ENCODE measurements at regions not wholly inside any gene's neighbourhood (a gene's known extent, or its start where the extent isn't known, plus 50 kb on each side); places are given as distances from the start of the nearest gene placed in this dataset.

DNA sequence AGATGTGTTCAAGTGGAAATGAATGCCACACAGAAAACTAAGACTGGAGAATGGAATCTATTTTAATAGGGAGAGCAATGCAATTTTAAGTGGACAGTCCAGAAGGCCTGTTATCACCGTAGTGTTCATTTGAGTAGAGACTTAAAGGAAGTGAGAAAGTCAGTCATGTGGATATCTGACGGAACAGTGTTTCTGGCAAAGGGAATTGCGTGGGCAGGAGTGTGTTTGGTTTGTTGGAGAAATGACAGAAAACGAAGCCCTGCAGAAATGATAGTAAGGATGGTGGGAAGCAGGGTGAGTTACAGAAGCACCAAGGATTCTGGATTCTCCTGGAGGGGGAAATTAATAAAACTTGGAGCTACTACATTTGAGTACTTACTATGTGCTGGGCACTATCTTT lies 776.6 kb downstream of the MED13L start:
- Histone ChIP-seq H3K4me1 (ENCODE audit: control insufficient read depth, extremely low read depth, insufficient read depth, low read length) (no peaks in the 10 kb centered on the region), H3K9me1 (replicated peaks; ENCODE audit: control insufficient read depth, extremely low read depth, insufficient read depth, low read length) (no peaks in the 10 kb centered on the region), H4K20me1 (replicated peaks; ENCODE audit: control insufficient read depth, extremely low read depth, insufficient read depth, low read length) (no peaks in the 10 kb centered on the region), H2AFZ (ENCODE audit: low read depth, low read length) (no peak overlapping the region), H3K36me3 (ENCODE audit: control insufficient read depth in 2 of 2, extremely low read depth in 1 of 2, insufficient read depth in 2 of 2, low read length in 2 of 2) (no peaks in the 10 kb centered on the region), H3K27me3 (ENCODE audit: control insufficient read depth in 2 of 2, insufficient read depth in 2 of 2, low read length in 2 of 2) (no peaks in the 10 kb centered on the region), H3K27ac (ENCODE audit: insufficient read depth, low read depth, low read length) (no peak overlapping the region), H3K9me3 (replicated peaks; ENCODE audit: control insufficient read depth, insufficient read depth, low read length) (peaks cover 3% of the 10 kb centered on the region), H3K9ac (replicated peaks; ENCODE audit: extremely low read depth, insufficient read depth, low read length) (no peak overlapping the region), H3K79me2 (ENCODE audit: control insufficient read depth, insufficient read depth, low read length) (no peaks in the 10 kb centered on the region), H3K4me3 (replicated peaks in 1 of 3; ENCODE audit: insufficient read depth in 1 of 3, low read depth in 1 of 3, low read length in 3 of 3) (no peak overlapping the region), H3K4me2 (ENCODE audit: insufficient read depth, low read length) (no peak overlapping the region)
- dilution Hi-C loops (cut with MboI; ENCODE audit: extremely low pct_ligation_motif_present, low sequenced_read_pairs) = no loop called here
- TF ChIP-seq MYC (IDR thresholded peaks at IDR 0.05; ENCODE audit: low read depth, low read length) = no peak
- TF ChIP-seq FOS (IDR thresholded peaks at IDR 0.05; ENCODE audit: borderline replicate concordance, insufficient read depth, low read length) = no peak
- TF ChIP-seq POLR2AphosphoS5 (IDR thresholded peaks at IDR 0.05; ENCODE audit: insufficient read depth, low read depth, low read length) = no peak
- no peak for TF ChIP-seq POLR2A (IDR thresholded peaks at IDR 0.05; ENCODE audit: low read depth, low read length)
- no peak for TF ChIP-seq JUN (IDR thresholded peaks at IDR 0.05; ENCODE audit: borderline replicate concordance, insufficient read depth, insufficient read length, low read depth)
- TF ChIP-seq, protein P1, sequence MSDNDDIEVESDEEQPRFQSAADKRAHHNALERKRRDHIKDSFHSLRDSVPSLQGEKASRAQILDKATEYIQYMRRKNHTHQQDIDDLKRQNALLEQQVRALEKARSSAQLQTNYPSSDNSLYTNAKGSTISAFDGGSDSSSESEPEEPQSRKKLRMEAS (IDR thresholded peaks at IDR 0.05; ENCODE audit: insufficient read depth, insufficient read length) = no peak
- no peak for TF ChIP-seq GATA2 (IDR thresholded peaks at IDR 0.05; ENCODE audit: insufficient read depth, insufficient read length, low read depth, low read length)
- TF ChIP-seq CTCF (IDR thresholded peaks at IDR 0.05; ENCODE audit: extremely low read depth in 1 of 2, insufficient read depth in 1 of 2, low read depth in 1 of 2, low read length in 2 of 2) = no peak
- no peak for TF ChIP-seq EZH2 (IDR thresholded peaks at IDR 0.05; ENCODE audit: borderline replicate concordance, low read depth, low read length, severe bottlenecking)
- intact Hi-C loops (cut with micrococcal nuclease) = no loop called here
- POLR2A ChIA-PET = no interaction called here
- CTCF ChIA-PET = no interaction called here
- FAIRE-seq (no peak), DNase-seq (ENCODE audit: low read depth, low spot score) (no peak)
- BruUV-seq (replicated peaks) = no TSS peak

Measured in endothelial cell of umbilical vein (primary cell).